Fibroblast of the aortic adventitia (primary cell): ENCODE measurements at regions not wholly inside any gene's neighbourhood (a gene's known extent, or its start where the extent isn't known, plus 50 kb on each side); places are given as distances from the start of the nearest gene placed in this dataset.
"Not testable (repeated sequence)": the region's sequence is repeated elsewhere in the genome, so short reads cannot be mapped to it uniquely, and the experiment has no call there.

Experiments
- DNase-seq: peaks from one replicate; pipeline ENCODE4 v3.0.0-alpha.2; 2010; ENCODE audit warnings: low read depth
- H3K4me3 ChIP-seq: 2 replicates; pipeline ENCODE4 v1.5.1; 2011; ENCODE audit warnings: low read depth, mild to moderate bottlenecking, control low read depth, low read length, moderate library complexity
- CTCF ChIP-seq: IDR thresholded peaks from 2 replicates; pipeline ENCODE4 v1.5.1; 2011; ENCODE audit warnings: mild to moderate bottlenecking, low read length, control low read depth, inconsistent platforms; ENCODE audit not compliant: insufficient read depth

- H3K4me3 ChIP-seq: no peak overlapping the region
- DNase-seq: no peak
- no peak for TF ChIP-seq CTCF
Measured at GRCh38 chrX:964831-965416, 247.5 kb downstream of the CRLF2 start.

DNA sequence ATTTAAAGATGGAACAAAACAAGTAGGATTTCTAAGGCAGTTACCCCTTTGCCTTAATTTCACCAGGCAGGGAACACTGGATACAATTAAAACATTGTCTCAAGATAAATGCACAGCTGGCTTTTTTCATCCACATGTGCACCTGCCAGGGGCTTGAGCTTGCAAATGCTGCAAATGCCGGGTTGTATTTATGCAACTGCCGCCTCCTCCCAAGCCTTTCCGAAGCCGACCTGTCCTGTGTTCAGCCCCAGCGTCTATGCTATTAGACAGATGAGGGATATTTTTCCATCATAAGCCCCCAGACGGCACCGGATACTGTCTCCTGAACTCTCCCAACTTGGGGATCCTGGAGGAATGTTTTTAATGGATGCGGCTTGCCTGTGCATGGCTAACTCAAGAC lies 251.6 kb downstream of the CRLF2 start:
- no peak for DNase-seq

GRCh38 chrX:959595-959994 lies 252.9 kb downstream of the CRLF2 start:
- DNase-seq: no peak
- no peak for TF ChIP-seq CTCF
- no peak overlapping the region for H3K4me3 ChIP-seq

More for the DNA sequence above, 251.6 kb downstream of the CRLF2 start:
- no peak for TF ChIP-seq CTCF
- H3K4me3 ChIP-seq: no peak overlapping the region

DNA sequence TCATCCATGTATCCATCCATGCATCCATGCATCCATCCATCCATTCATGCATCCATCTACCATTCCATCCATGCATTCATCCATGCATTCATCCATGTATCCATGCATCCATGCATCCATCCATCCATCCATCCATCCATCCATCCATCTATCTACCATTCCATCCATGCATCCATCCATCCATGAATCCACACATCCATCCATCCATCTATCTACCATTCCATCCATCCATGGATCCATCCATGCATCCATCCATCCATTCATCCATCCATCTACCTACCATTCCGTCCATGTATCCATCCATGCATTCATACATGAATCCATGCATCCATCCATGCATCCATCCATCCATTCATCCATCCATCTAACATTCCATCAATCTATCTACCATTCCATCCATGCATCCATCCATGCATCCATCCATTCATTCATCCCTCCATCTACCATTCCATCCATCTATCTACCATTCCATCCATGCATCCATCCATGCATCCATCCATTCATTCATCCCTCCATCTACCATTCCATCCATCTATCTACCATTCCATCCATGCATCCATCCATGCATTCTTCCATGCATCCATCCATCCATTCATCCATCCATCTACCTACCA lies 257.2 kb downstream of the CRLF2 start:
- not testable (repeated sequence) for DNase-seq, H3K4me3 ChIP-seq

DNA sequence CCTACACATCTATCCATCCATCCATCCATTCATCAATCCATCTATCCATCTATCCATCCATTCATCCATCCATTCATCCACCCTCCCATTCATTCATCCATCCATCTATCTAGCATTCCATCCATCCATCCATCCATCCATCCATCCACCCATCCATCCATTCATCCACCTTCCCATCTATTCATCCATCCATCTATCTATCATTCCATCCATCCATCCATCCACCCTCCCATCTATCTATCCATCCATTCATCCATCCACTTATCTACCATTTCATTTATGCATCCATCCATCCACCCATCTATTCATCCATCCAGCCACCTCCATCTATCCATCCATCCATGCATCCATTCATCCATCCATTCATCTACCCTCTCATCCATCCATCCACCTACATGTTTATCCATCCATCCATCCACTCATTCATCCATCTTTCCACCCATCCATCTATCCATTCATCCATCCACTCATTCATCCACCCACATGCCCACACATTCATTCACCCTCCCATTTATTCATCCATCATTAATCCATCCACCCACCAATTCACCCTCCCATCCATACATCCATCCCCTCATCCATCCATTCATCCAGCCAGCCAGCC lies 258.5 kb downstream of the CRLF2 start:
- no peak for TF ChIP-seq CTCF
- no peak overlapping the region for H3K4me3 ChIP-seq
- DNase-seq: no peak

GRCh38 chrX:952816-953215 lies 259.6 kb downstream of the CRLF2 start:
- TF ChIP-seq CTCF: no peak
- H3K4me3 ChIP-seq: no peak overlapping the region
- DNase-seq: no peak

DNA sequence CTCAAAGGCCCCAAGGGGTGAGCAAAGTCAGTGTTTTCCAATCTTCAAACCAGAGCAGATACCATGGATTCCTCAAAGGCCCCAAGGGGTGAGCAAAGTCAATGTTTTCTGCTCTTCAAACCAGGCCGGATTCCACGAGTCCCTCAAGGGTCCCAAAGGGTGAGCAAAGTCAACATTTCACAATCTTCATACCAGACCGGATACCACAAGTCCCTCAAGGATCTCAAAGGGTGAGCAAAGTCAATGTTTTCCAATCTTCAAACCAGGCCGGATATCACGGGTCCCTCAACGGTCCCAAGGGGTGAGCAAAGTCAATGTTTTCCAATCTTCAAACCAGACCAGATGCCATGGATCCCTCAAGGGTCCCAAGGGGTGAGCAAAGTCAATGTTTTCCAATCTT lies 265.2 kb downstream of the CRLF2 start:
- DNase-seq, H3K4me3 ChIP-seq: not testable (repeated sequence)

DNA sequence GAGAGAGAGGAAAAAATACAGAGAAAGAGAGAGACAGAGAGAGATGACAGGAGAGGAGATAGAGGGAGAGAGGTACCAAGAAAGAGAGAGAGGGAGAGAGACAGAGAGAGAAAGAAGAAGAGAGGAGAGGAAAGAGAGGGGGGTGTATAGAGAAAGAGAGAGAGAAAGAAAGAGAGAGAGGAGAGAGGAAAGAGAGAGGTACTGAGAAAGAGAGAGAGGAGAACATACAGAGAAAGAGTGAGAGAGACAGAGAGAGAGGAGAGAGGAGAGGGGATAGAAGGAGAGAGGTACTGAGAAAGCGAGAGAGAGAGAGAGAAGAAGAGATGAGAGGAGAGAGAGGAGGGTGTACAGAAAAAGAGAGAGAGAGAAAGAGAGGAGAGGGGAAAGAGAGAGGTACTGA lies 269.4 kb downstream of the CRLF2 start:
- no peak overlapping the region for H3K4me3 ChIP-seq
- no peak for TF ChIP-seq CTCF
- no peak for DNase-seq
